Gastroesophageal sphincter (tissue), 4 donors: ENCODE measurements at regions not wholly inside any gene's neighbourhood (a gene's known extent, or its start where the extent isn't known, plus 50 kb on each side); places are given as distances from the start of the nearest gene placed in this dataset.

Experiments used
- ATAC-seq: fragments of 150-250 bp; one replicate; pipeline ENCODE4 v1.9.1; 2016; ENCODE audit warnings: mild to moderate bottlenecking, moderate library complexity
- H3K27ac ChIP-seq, 4 donors: fragments of 200-600 bp; sonication (generic) in 3 of 4; 1 replicate in 3 of 4; 2 replicates in 1 of 4; pipeline ENCODE4 v1.5.1; 2016 to 2019
- H3K27me3 ChIP-seq: fragments of 200-600 bp; sonication (generic); one replicate; pipeline ENCODE4 v1.5.1; 2019
- H3K36me3 ChIP-seq, 2 donors: fragments of 200-600 bp; sonication (generic); one replicate each; pipeline ENCODE4 v1.5.1; 2019; ENCODE audit warnings: control low read depth in 1 of 2
- H3K4me1 ChIP-seq, 3 donors: fragments of 200-600 bp; sonication (generic); 1 replicate in 2 of 3; 2 replicates in 1 of 3; pipeline ENCODE4 v1.5.1; 2016 to 2019; ENCODE audit warnings: control low read depth in 2 of 3
- H3K4me3 ChIP-seq, 2 donors: fragments of 200-600 bp; sonication (generic); one replicate each; pipeline ENCODE4 v1.5.1; 2019; ENCODE audit warnings: mild to moderate bottlenecking in 1 of 2, moderate library complexity in 1 of 2
- H3K9me3 ChIP-seq, 3 donors: fragments of 200-600 bp; sonication (generic); one replicate each; pipeline ENCODE4 v1.5.1; 2017 to 2019; ENCODE audit warnings: control low read depth in 2 of 3
- EP300 ChIP-seq: sonication (generic); formaldehyde crosslinking; IDR thresholded peaks from one replicate; pipeline ENCODE4 v1.6.1; 2017; ENCODE audit warnings: antibody characterized with exemption, mild to moderate bottlenecking
- POLR2A ChIP-seq, 2 donors: fragments of 450-650 bp; IDR thresholded peaks; one replicate each; pipeline ENCODE4 v1.6.1; 2017; ENCODE audit warnings: antibody characterized with exemption in 2 of 2, mild to moderate bottlenecking in 2 of 2, moderate library complexity in 1 of 2
- POLR2AphosphoS5 ChIP-seq: sonication (generic); formaldehyde crosslinking; IDR thresholded peaks from one replicate; pipeline ENCODE4 v1.6.1; 2017; ENCODE audit warnings: antibody characterized with exemption
- WGBS, 2 donors: methylation state at CpG; one replicate each; pipeline ENCODE4 v1.1.5; 2018; ENCODE audit warnings: low coverage in 1 of 2; 5-methylcytosine and 5-hydroxymethylcytosine counted together
- TF ChIP-seq, protein P1 (sequence below), 4 experiments: fragments of 200-600 bp in 2 of 4; fragments of 450-650 bp in 2 of 4; sonication (generic) in 1 of 4; IDR thresholded peaks; one replicate each; pipeline ENCODE4 v1.5.1; 2017 to 2019; ENCODE audit warnings: antibody characterized with exemption in 4 of 4, mild to moderate bottlenecking in 2 of 4, moderate library complexity in 2 of 4

DNA sequence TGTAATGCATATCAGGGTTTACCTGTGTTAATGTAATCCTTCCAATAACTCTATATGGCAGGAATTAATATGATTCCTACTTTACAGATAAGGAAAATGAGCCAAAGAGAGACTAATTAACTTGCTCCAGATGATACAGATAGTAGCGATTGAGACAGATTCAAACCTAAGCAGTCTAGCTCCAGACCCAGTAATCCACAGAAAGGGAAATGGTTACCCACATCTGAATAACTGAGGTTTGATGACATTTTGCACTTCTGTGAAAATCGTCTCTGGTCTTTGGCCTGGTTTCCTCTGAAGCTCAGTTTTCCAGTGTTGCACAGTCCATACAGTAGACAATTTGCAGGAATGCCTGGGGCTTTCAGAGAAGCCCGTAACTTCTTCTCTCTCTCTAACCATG is 177.1 kb upstream of the UMPS start:
- Histone ChIP-seq H3K27ac (no peak overlapping the region), H3K36me3 (no peaks in the 10 kb centered on the region), H3K4me1 (peaks cover 5 to 58% (median 10%) of the 10 kb centered on the region in 3 donors), H3K9me3 (no peaks in the 10 kb centered on the region), H3K27me3 (no peaks in the 10 kb centered on the region), H3K4me3 (no peak overlapping the region)
- WGBS, 2 donors, result 78% methylated on average over 3 of the region's 3 CpGs; no CpG with 5 or more reads in 1 of the 2 donors
- no peak for ATAC-seq
- TF ChIP-seq POLR2AphosphoS5 (no peak), EP300 (no peak), POLR2A (IDR thresholded peaks at IDR 0.05) (no peak)
- TF ChIP-seq, protein P1, sequence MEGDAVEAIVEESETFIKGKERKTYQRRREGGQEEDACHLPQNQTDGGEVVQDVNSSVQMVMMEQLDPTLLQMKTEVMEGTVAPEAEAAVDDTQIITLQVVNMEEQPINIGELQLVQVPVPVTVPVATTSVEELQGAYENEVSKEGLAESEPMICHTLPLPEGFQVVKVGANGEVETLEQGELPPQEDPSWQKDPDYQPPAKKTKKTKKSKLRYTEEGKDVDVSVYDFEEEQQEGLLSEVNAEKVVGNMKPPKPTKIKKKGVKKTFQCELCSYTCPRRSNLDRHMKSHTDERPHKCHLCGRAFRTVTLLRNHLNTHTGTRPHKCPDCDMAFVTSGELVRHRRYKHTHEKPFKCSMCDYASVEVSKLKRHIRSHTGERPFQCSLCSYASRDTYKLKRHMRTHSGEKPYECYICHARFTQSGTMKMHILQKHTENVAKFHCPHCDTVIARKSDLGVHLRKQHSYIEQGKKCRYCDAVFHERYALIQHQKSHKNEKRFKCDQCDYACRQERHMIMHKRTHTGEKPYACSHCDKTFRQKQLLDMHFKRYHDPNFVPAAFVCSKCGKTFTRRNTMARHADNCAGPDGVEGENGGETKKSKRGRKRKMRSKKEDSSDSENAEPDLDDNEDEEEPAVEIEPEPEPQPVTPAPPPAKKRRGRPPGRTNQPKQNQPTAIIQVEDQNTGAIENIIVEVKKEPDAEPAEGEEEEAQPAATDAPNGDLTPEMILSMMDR (IDR thresholded peaks at IDR 0.05), result no peak

DNA sequence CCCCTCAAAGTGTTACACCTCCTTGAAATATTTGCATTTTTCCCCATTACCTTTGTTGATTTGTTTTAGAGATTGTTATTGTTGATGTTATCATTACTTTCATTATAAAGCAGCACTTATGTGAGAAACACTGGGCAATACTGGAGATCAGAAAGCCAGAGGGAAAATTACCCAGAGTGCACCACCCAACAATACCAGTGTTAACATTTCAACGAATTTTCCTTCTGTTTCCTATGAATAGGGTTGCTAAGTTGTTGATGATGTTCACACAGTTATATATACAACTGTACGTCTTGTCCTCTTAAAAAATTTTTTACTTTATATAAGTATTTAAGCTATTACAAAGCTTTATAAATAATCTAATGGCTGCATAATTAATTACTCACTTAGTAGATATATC is 173.6 kb upstream of the UMPS start:
- H3K27ac ChIP-seq, result peak overlapping the region in 3 of 4 donors; percentile 18 to 78 (median 74)
- TF ChIP-seq EP300 (no peak), POLR2AphosphoS5 (no peak), POLR2A (IDR thresholded peaks at IDR 0.05) (no peak)
- TF ChIP-seq, protein P1 (IDR thresholded peaks at IDR 0.05), result no peak
- H3K4me3 ChIP-seq, result no peak overlapping the region
- no peaks in the 10 kb centered on the region for H3K27me3 ChIP-seq
- H3K9me3 ChIP-seq, result no peaks in the 10 kb centered on the region
- no peaks in the 10 kb centered on the region for H3K36me3 ChIP-seq
- no peak for ATAC-seq
- H3K4me1 ChIP-seq, result peaks cover 5 to 74% (median 14%) of the 10 kb centered on the region in 3 donors
- 25 to 27% methylated on average over 2 of the region's 2 CpGs for WGBS, 2 donors

DNA sequence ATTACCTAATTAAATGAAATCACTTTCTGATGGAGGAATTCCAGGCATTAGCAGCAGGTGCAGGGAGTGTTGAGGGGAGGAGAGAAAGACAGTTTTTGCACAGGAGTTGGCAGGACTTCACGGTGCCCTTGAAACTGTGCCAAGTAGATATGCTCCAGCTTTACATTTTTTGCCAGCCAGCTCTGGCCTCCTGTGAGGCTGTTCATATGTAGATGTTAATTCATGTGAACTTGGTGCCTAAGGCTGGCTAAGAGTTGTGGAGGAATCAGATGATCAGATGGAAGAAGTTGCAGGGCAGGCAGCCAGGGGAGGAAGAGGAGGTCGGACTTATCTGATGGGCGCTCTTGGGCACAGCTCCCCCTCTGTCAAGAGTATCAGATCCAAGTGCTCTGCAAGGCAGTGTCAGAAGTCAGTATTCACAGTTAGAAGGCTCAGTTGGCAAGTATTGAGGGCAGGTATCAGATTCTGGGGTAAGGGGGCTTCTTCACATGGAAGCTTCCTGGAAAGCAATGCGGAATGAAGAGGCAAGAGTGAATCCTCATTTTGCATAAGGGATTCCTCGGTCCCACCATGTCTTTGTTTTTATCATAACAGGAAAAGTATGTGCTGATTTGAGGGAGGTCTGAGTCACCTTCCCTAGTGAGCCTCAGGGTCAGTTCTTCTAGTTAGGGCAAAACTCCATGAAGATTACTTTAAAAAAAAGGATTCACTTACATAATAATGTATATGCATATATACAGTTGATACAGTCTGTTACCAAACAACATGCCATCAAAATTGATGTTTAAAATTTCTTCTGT is 172.6 kb upstream of the UMPS start:
- Histone ChIP-seq H3K4me3 (no peak overlapping the region), H3K36me3 (no peaks in the 10 kb centered on the region), H3K9me3 (no peaks in the 10 kb centered on the region), H3K4me1 (peaks cover 5 to 64% (median 14%) of the 10 kb centered on the region in 3 donors), H3K27ac (peak overlapping the region; percentile 73 to 82 (median 76)), H3K27me3 (no peaks in the 10 kb centered on the region)
- 33 to 38% methylated on average over 5 of the region's 5 CpGs for WGBS, 2 donors
- ATAC-seq, result no peak
- TF ChIP-seq EP300 (no peak), POLR2AphosphoS5 (no peak), POLR2A (IDR thresholded peaks at IDR 0.05) (no peak)
- TF ChIP-seq, protein P1 (IDR thresholded peaks at IDR 0.05), result no peak

DNA sequence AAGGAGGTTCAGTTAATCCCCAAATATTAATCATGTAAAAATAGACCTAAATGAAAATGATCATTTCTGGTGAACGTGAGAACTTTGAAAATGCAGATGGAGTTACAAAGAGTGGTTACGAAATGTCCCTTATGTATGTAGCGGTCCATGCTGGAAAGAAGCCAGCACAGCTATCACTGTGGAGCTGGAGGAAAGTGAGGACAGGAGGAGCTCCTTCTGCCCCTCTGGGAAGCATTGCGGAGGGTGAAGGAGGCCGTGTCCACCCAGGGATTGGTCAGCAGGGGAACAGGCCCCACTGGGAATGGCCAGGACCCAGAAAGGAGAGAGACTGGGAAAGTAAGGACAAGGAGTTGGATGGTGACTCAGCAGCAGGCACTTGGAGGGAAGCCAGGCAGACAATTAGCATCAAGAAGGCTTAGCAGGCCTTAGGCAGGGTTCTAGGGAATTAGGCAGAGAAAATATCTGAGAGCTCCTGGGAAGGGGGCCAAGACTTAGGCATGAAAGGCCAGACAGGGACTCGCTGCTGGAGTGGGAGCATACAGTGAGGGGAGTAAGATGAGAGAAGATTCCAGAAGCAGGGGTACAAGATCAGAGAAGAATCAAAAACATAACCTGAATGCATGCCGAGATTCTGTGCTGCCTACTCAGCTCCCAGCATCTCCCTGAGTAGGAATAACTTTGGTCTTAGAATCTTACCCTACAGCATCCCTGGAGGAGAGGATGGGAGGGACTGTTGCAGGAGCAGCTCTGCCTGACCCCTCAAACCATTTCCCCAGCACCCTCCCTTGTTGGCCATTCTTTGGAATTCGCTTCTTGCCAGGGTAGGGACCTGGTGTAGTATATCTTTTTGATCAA is 171.0 kb upstream of the UMPS start:
- ATAC-seq, result peak; percentile 92
- H3K27me3 ChIP-seq, result no peaks in the 10 kb centered on the region
- H3K36me3 ChIP-seq, result no peaks in the 10 kb centered on the region
- WGBS, 2 donors, result 30 to 31% methylated on average over 6 to 8 of the region's 8 CpGs
- no peak overlapping the region for H3K4me3 ChIP-seq
- TF ChIP-seq EP300, result peak; percentile 53
- no peak for TF ChIP-seq POLR2A (IDR thresholded peaks at IDR 0.05)
- TF ChIP-seq POLR2AphosphoS5, result peak; percentile 92
- TF ChIP-seq, protein P1 (IDR thresholded peaks at IDR 0.05), result no peak
- H3K9me3 ChIP-seq, result no peaks in the 10 kb centered on the region
- H3K4me1 ChIP-seq, result peaks cover 5 to 63% (median 14%) of the 10 kb centered on the region in 3 donors
- H3K27ac ChIP-seq, result peak overlapping the region; percentile 73 to 82 (median 76)
